Liver (tissue), 3 donors: ENCODE measurements at regions not wholly inside any gene's neighbourhood (a gene's known extent, or its start where the extent isn't known, plus 50 kb on each side); places are given as distances from the start of the nearest gene placed in this dataset.

ENCODE experiments used
- GABPA ChIP-seq, 2 donors: IDR thresholded peaks in 1 of 2; conservative IDR thresholded peaks in 1 of 2; 2 replicates each; pipeline ENCODE4 v1.6.1; 2016; ENCODE audit warnings: antibody characterized with exemption in 2 of 2, mild to moderate bottlenecking in 1 of 2, moderate library complexity in 1 of 2
- RAD21 ChIP-seq, 2 donors: IDR thresholded peaks; 2 replicates each; pipeline ENCODE4 v1.6.1; 2016; ENCODE audit warnings: antibody characterized with exemption in 2 of 2, mild to moderate bottlenecking in 2 of 2
- TAF1 ChIP-seq: conservative IDR thresholded peaks from 2 replicates; pipeline ENCODE4 v1.6.1; 2016; ENCODE audit warnings: antibody characterized with exemption, mild to moderate bottlenecking
- YY1 ChIP-seq: IDR thresholded peaks from 2 replicates; pipeline ENCODE4 v1.6.1; 2016; ENCODE audit warnings: antibody characterized with exemption, mild to moderate bottlenecking
- TF ChIP-seq, protein P1 (sequence below): fragments of 150-350 bp; IDR thresholded peaks from 2 replicates; pipeline ENCODE4 v1.5.1; 2017; ENCODE audit warnings: improper control_type of control experiment, low read depth, low read length; ENCODE audit not compliant: missing input control
- TF ChIP-seq, protein P2 (sequence below): IDR thresholded peaks from 2 replicates; pipeline ENCODE4 v1.6.1; 2016; ENCODE audit warnings: antibody characterized with exemption, mild to moderate bottlenecking
- donor health status: healthy.
- donor health status: healthy.

DNA sequence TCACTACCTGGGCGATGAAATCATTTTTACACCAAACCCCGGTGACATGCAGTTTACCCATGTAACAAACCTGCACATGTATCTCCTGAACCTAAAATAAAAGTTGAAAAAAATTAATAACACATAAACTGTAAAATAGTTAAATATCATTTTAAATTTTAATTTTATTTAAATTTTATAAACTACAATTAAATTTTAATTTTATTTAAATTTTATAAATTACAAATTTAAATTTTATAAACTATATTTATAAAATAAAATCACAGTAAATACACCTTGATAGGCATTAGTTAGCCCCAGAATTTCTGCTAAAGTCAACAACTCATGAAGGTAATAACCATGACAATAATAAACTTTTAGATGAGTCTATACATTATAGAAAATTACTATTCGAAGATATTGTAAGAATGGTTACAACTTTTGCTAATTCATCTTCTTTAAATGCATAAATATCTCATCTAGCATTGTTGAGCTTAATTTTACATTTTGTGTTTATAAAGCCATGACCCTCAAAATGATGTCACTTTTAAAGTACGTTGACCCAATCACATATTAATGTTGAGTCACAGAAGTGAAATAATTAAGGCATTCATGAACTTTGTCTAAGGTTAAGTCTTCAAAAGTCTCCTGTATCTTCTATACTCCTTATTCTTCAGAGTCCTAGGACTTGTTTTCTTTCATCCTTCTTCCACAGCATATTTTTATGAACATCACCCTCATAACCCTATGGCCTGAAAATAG is 755.8 kb upstream of the LCORL start:
- TF ChIP-seq, protein P1, sequence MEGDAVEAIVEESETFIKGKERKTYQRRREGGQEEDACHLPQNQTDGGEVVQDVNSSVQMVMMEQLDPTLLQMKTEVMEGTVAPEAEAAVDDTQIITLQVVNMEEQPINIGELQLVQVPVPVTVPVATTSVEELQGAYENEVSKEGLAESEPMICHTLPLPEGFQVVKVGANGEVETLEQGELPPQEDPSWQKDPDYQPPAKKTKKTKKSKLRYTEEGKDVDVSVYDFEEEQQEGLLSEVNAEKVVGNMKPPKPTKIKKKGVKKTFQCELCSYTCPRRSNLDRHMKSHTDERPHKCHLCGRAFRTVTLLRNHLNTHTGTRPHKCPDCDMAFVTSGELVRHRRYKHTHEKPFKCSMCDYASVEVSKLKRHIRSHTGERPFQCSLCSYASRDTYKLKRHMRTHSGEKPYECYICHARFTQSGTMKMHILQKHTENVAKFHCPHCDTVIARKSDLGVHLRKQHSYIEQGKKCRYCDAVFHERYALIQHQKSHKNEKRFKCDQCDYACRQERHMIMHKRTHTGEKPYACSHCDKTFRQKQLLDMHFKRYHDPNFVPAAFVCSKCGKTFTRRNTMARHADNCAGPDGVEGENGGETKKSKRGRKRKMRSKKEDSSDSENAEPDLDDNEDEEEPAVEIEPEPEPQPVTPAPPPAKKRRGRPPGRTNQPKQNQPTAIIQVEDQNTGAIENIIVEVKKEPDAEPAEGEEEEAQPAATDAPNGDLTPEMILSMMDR = no peak
- TF ChIP-seq GABPA (IDR thresholded peaks at IDR 0.05 in 1 of 2, conservative IDR thresholded peaks at IDR 0.05 in 1 of 2) = no peak
- TF ChIP-seq, protein P2, sequence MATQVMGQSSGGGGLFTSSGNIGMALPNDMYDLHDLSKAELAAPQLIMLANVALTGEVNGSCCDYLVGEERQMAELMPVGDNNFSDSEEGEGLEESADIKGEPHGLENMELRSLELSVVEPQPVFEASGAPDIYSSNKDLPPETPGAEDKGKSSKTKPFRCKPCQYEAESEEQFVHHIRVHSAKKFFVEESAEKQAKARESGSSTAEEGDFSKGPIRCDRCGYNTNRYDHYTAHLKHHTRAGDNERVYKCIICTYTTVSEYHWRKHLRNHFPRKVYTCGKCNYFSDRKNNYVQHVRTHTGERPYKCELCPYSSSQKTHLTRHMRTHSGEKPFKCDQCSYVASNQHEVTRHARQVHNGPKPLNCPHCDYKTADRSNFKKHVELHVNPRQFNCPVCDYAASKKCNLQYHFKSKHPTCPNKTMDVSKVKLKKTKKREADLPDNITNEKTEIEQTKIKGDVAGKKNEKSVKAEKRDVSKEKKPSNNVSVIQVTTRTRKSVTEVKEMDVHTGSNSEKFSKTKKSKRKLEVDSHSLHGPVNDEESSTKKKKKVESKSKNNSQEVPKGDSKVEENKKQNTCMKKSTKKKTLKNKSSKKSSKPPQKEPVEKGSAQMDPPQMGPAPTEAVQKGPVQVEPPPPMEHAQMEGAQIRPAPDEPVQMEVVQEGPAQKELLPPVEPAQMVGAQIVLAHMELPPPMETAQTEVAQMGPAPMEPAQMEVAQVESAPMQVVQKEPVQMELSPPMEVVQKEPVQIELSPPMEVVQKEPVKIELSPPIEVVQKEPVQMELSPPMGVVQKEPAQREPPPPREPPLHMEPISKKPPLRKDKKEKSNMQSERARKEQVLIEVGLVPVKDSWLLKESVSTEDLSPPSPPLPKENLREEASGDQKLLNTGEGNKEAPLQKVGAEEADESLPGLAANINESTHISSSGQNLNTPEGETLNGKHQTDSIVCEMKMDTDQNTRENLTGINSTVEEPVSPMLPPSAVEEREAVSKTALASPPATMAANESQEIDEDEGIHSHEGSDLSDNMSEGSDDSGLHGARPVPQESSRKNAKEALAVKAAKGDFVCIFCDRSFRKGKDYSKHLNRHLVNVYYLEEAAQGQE = no peak
- TF ChIP-seq RAD21 (IDR thresholded peaks at IDR 0.05) = no peak
- no peak for TF ChIP-seq TAF1
- no peak for TF ChIP-seq YY1
